ENCODE measurements at regions not wholly inside any gene's neighbourhood (a gene's known extent, or its start where the extent isn't known, plus 50 kb on each side); places are given as distances from the start of the nearest gene placed in this dataset.

- H4K8ac ChIP-seq (ENCODE audit: low read depth, low read length) = no peak overlapping the region
- peaks cover 0 to 2% of the 10 kb centered on the region in 2 experiments for H3K36me3 ChIP-seq (ENCODE audit: control insufficient read depth in 1 of 2, insufficient read depth in 2 of 2, low read length in 2 of 2)
- no peak overlapping the region for H2AFZ ChIP-seq (ENCODE audit: insufficient read depth, low read length, poor library complexity)
- H3K18ac ChIP-seq (ENCODE audit: low read length) = no peak overlapping the region
- no peaks in the 10 kb centered on the region for H3K79me2 ChIP-seq (ENCODE audit: control insufficient read depth, insufficient read depth, low read length, poor library complexity)
- no peak for DNase-seq
- H3K4me3 ChIP-seq (ENCODE audit: low read depth, low read length) = no peak overlapping the region
- H4K12ac ChIP-seq (ENCODE audit: low read depth, low read length) = no peak overlapping the region
- WGBS (ENCODE audit: extremely low coverage, insufficient coverage, insufficient read length) = no CpG with 5 or more reads among the region's 7 CpGs
- H3K27ac ChIP-seq (ENCODE audit: low read depth, low read length) = no peak overlapping the region
- no peak overlapping the region for H2BK120ac ChIP-seq (ENCODE audit: insufficient read depth, low read length, poor library complexity)
- no peak overlapping the region for H2AK5ac ChIP-seq (ENCODE audit: low read length)
- no peak overlapping the region for H3K14ac ChIP-seq (ENCODE audit: low read length)
- H3K79me1 ChIP-seq (ENCODE audit: low read length) = no peaks in the 10 kb centered on the region
- H3K9me3 ChIP-seq (ENCODE audit: insufficient read depth, low read depth, low read length) = peaks cover 8% of the 10 kb centered on the region
- H2BK5ac ChIP-seq (ENCODE audit: low read depth, low read length, poor library complexity) = no peak overlapping the region
- H3K27me3 ChIP-seq (ENCODE audit: insufficient read depth, low read length) = no peaks in the 10 kb centered on the region
- H3K23ac ChIP-seq (ENCODE audit: low read length) = no peak overlapping the region
- H3K4me1 ChIP-seq (ENCODE audit: control insufficient read depth in 1 of 2, insufficient read depth in 2 of 2, low read length in 2 of 2) = no peaks in the 10 kb centered on the region
- no peak overlapping the region for H3K9ac ChIP-seq (ENCODE audit: low read length)
- no peak overlapping the region for H3K4ac ChIP-seq (ENCODE audit: low read depth, low read length)
- H4K91ac ChIP-seq (ENCODE audit: low read depth, low read length) = no peak overlapping the region
- H3K4me2 ChIP-seq (ENCODE audit: low read length) = no peak overlapping the region
- no peak overlapping the region for H2BK12ac ChIP-seq (ENCODE audit: low read length)
Measured at GRCh38 chr15:81914734-81915256, 131.0 kb downstream of the MEX3B start.

- no peaks in the 10 kb centered on the region for H3K4me1 ChIP-seq (ENCODE audit: control insufficient read depth in 1 of 2, insufficient read depth in 2 of 2, low read length in 2 of 2)
- H2BK120ac ChIP-seq (ENCODE audit: insufficient read depth, low read length, poor library complexity) = no peak overlapping the region
- H4K91ac ChIP-seq (ENCODE audit: low read depth, low read length) = no peak overlapping the region
- H4K12ac ChIP-seq (ENCODE audit: low read depth, low read length) = no peak overlapping the region
- no peak overlapping the region for H4K8ac ChIP-seq (ENCODE audit: low read depth, low read length)
- H3K4me2 ChIP-seq (ENCODE audit: low read length) = no peak overlapping the region
- no peaks in the 10 kb centered on the region for H3K79me2 ChIP-seq (ENCODE audit: control insufficient read depth, insufficient read depth, low read length, poor library complexity)
- H3K18ac ChIP-seq (ENCODE audit: low read length) = no peak overlapping the region
- no peak overlapping the region for H2AK5ac ChIP-seq (ENCODE audit: low read length)
- no peak for DNase-seq
- no peaks in the 10 kb centered on the region for H3K79me1 ChIP-seq (ENCODE audit: low read length)
- H3K9me3 ChIP-seq (ENCODE audit: insufficient read depth, low read depth, low read length) = peaks cover 6% of the 10 kb centered on the region
- no peak overlapping the region for H2BK12ac ChIP-seq (ENCODE audit: low read length)
- no peak overlapping the region for H3K23ac ChIP-seq (ENCODE audit: low read length)
- no peak overlapping the region for H3K27ac ChIP-seq (ENCODE audit: low read depth, low read length)
- H2AFZ ChIP-seq (ENCODE audit: insufficient read depth, low read length, poor library complexity) = no peak overlapping the region
- no peak overlapping the region for H3K4ac ChIP-seq (ENCODE audit: low read depth, low read length)
- no peak overlapping the region for H3K9ac ChIP-seq (ENCODE audit: low read length)
- H3K4me3 ChIP-seq (ENCODE audit: low read depth, low read length) = no peak overlapping the region
- H3K27me3 ChIP-seq (ENCODE audit: insufficient read depth, low read length) = no peaks in the 10 kb centered on the region
- WGBS (ENCODE audit: extremely low coverage, insufficient coverage, insufficient read length) = no CpG with 5 or more reads among the region's 3 CpGs
- H2BK5ac ChIP-seq (ENCODE audit: low read depth, low read length, poor library complexity) = no peak overlapping the region
- peaks cover 0 to 2% of the 10 kb centered on the region in 2 experiments for H3K36me3 ChIP-seq (ENCODE audit: control insufficient read depth in 1 of 2, insufficient read depth in 2 of 2, low read length in 2 of 2)
- no peak overlapping the region for H3K14ac ChIP-seq (ENCODE audit: low read length)
Measured at GRCh38 chr15:81914333-81914732, 131.5 kb downstream of the MEX3B start.

DNA sequence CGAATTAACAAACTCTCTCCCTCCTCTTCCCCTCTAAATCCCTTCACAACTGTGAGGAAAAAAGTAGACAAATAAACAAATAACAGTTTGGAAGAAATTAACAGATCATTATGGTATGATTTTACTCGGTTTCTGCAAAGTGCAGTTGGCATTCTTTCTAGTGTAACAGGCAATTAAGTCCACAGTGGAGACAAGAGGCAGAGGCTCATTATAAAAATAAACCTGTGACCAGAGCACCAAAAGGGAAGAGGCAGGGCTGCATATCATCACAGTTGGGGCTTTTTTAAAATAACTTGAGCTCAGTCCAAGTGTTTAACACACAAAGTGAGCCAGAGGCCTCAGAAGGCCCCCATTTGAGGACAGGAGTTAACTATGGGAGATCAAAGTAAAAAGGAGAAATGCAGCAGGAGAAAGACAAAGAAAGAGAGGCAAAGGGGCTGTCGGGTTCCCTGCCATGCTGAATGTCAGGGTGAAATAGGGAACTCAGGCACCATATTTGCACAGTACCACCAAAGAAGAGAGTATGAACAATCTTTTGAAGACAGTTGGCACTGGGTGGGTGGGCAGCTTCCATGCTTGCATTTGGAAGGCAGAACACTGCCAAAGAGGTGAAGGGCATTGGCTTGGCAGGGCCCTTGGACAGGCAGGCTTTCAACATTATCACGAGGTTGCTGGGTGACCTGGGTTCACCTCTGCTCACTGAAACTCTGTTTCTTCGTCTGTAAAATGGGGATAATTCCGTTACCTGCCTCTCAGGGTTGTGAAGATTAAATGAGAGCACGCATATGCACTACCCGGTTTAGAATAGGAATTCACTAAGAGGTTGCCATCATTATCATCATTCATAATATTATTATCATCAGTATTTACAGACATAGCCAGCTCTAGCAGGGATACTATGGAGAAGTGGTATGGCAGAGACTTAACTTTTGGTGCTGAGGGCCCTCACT is 134.5 kb downstream of the MEX3B start:
- DNase-seq = no peak
- Histone ChIP-seq H3K4me2 (ENCODE audit: low read length) (no peak overlapping the region), H3K18ac (ENCODE audit: low read length) (no peak overlapping the region), H3K4me1 (ENCODE audit: control insufficient read depth in 1 of 2, insufficient read depth in 2 of 2, low read length in 2 of 2) (no peaks in the 10 kb centered on the region), H3K14ac (ENCODE audit: low read length) (no peak overlapping the region), H2BK120ac (ENCODE audit: insufficient read depth, low read length, poor library complexity) (no peak overlapping the region), H4K91ac (ENCODE audit: low read depth, low read length) (no peak overlapping the region), H3K9ac (ENCODE audit: low read length) (no peak overlapping the region), H3K79me2 (ENCODE audit: control insufficient read depth, insufficient read depth, low read length, poor library complexity) (no peaks in the 10 kb centered on the region), H3K23ac (ENCODE audit: low read length) (no peak overlapping the region), H3K4me3 (ENCODE audit: low read depth, low read length) (no peak overlapping the region), H2BK12ac (ENCODE audit: low read length) (no peak overlapping the region), H3K9me3 (ENCODE audit: insufficient read depth, low read depth, low read length) (no peaks in the 10 kb centered on the region), H3K36me3 (ENCODE audit: control insufficient read depth in 1 of 2, insufficient read depth in 2 of 2, low read length in 2 of 2) (no peaks in the 10 kb centered on the region), H4K12ac (ENCODE audit: low read depth, low read length) (no peak overlapping the region), H4K8ac (ENCODE audit: low read depth, low read length) (no peak overlapping the region), H3K27ac (ENCODE audit: low read depth, low read length) (no peak overlapping the region), H3K27me3 (ENCODE audit: insufficient read depth, low read length) (no peaks in the 10 kb centered on the region), H3K79me1 (ENCODE audit: low read length) (no peaks in the 10 kb centered on the region), H2AFZ (ENCODE audit: insufficient read depth, low read length, poor library complexity) (no peak overlapping the region), H2AK5ac (ENCODE audit: low read length) (no peak overlapping the region), H2BK5ac (ENCODE audit: low read depth, low read length, poor library complexity) (no peak overlapping the region), H3K4ac (ENCODE audit: low read depth, low read length) (no peak overlapping the region)
- no CpG with 5 or more reads among the region's 8 CpGs for WGBS (ENCODE audit: extremely low coverage, insufficient coverage, insufficient read length)

GRCh38 chr15:81910355-81911021 is 135.3 kb downstream of the MEX3B start:
- H3K9me3 ChIP-seq (ENCODE audit: insufficient read depth, low read depth, low read length) = no peaks in the 10 kb centered on the region
- no peak overlapping the region for H2BK12ac ChIP-seq (ENCODE audit: low read length)
- no peak overlapping the region for H2BK5ac ChIP-seq (ENCODE audit: low read depth, low read length, poor library complexity)
- no peak overlapping the region for H3K18ac ChIP-seq (ENCODE audit: low read length)
- H4K8ac ChIP-seq (ENCODE audit: low read depth, low read length) = no peak overlapping the region
- H2AFZ ChIP-seq (ENCODE audit: insufficient read depth, low read length, poor library complexity) = no peak overlapping the region
- no peak overlapping the region for H4K12ac ChIP-seq (ENCODE audit: low read depth, low read length)
- DNase-seq = no peak
- H3K4me3 ChIP-seq (ENCODE audit: low read depth, low read length) = no peak overlapping the region
- H3K4ac ChIP-seq (ENCODE audit: low read depth, low read length) = no peak overlapping the region
- H3K4me1 ChIP-seq (ENCODE audit: control insufficient read depth in 1 of 2, insufficient read depth in 2 of 2, low read length in 2 of 2) = no peaks in the 10 kb centered on the region
- no peak overlapping the region for H3K27ac ChIP-seq (ENCODE audit: low read depth, low read length)
- no peak overlapping the region for H3K23ac ChIP-seq (ENCODE audit: low read length)
- no peak overlapping the region for H2AK5ac ChIP-seq (ENCODE audit: low read length)
- H3K4me2 ChIP-seq (ENCODE audit: low read length) = no peak overlapping the region
- H4K91ac ChIP-seq (ENCODE audit: low read depth, low read length) = no peak overlapping the region
- no peaks in the 10 kb centered on the region for H3K27me3 ChIP-seq (ENCODE audit: insufficient read depth, low read length)
- no peaks in the 10 kb centered on the region for H3K79me2 ChIP-seq (ENCODE audit: control insufficient read depth, insufficient read depth, low read length, poor library complexity)
- WGBS (ENCODE audit: extremely low coverage, insufficient coverage, insufficient read length) = no CpG with 5 or more reads among the region's 7 CpGs
- H3K79me1 ChIP-seq (ENCODE audit: low read length) = no peaks in the 10 kb centered on the region
- H2BK120ac ChIP-seq (ENCODE audit: insufficient read depth, low read length, poor library complexity) = no peak overlapping the region
- H3K9ac ChIP-seq (ENCODE audit: low read length) = no peak overlapping the region
- no peak overlapping the region for H3K14ac ChIP-seq (ENCODE audit: low read length)
- no peaks in the 10 kb centered on the region for H3K36me3 ChIP-seq (ENCODE audit: control insufficient read depth in 1 of 2, insufficient read depth in 2 of 2, low read length in 2 of 2)
